ENCODE measurements at regions not wholly inside any gene's neighbourhood (a gene's known extent, or its start where the extent isn't known, plus 50 kb on each side); places are given as distances from the start of the nearest gene placed in this dataset.

GRCh38 chrX:99033226-99033901 is 1376.7 kb downstream of the PCDH19 start (continued):
- TF ChIP-seq HMGXB4 (CRISPR knock-in tag; IDR thresholded peaks at IDR 0.05; ENCODE audit: borderline replicate concordance) (no peak), BHLHE40 (IDR thresholded peaks at IDR 0.05; ENCODE audit: low read depth, low read length) (no peak), FOSL2 (IDR thresholded peaks at IDR 0.05) (no peak), FOSL2 (CRISPR knock-in tag; IDR thresholded peaks at IDR 0.05) (no peak), MAX (IDR thresholded peaks at IDR 0.05) (no peak)

GRCh38 chrX:99010957-99011356 is 1399.1 kb downstream of the PCDH19 start:
- no peaks in the 10 kb centered on the region for H3K9me3 ChIP-seq
- no peak overlapping the region for H3K4me2 ChIP-seq
- DNase-seq (ENCODE audit: low read depth in 1 of 2, low spot score in 1 of 2) (no peak), ATAC-seq (no peak), FAIRE-seq (no peak)
- no peak overlapping the region for H3K27ac ChIP-seq
- H3K4me1 ChIP-seq = no peaks in the 10 kb centered on the region
- no peak for TF ChIP-seq MAZ (IDR thresholded peaks at IDR 0.05; ENCODE audit: borderline replicate concordance, low read depth, low read length)
- no peak for TF ChIP-seq ZC3H11A (IDR thresholded peaks at IDR 0.05)
- TF ChIP-seq CBX8 (IDR thresholded peaks at IDR 0.05) = no peak
- TF ChIP-seq CHD4 (IDR thresholded peaks at IDR 0.05; ENCODE audit: borderline replicate concordance) = no peak
- TF ChIP-seq ZNF302 (CRISPR knock-in tag; IDR thresholded peaks at IDR 0.05) = no peak
- TF ChIP-seq PBX3 (IDR thresholded peaks at IDR 0.05) = no peak
- no peak for TF ChIP-seq PHF8 (IDR thresholded peaks at IDR 0.05; ENCODE audit: borderline replicate concordance, low read depth)
- TF ChIP-seq EP300 (IDR thresholded peaks at IDR 0.05) = no peak
- ChIA-PET CTCF (interaction anchor here (0.7 kb wide), 1 partner anchor 80 kb away, joined by 3 read pairs; no protein-coding TSS in a partner anchor), POLR2A (no interaction called here)
- H3K4me3 ChIP-seq = no peak overlapping the region

- POLR2A ChIA-PET = no interaction called here
- DNase-seq (ENCODE audit: low read depth in 1 of 2, low spot score in 1 of 2) = no peak
- Histone ChIP-seq H3K4me2 (no peak overlapping the region), H3K4me3 (no peak overlapping the region), H3K4me1 (no peaks in the 10 kb centered on the region), H3K27ac (no peak overlapping the region), H3K9me3 (no peaks in the 10 kb centered on the region)
- no peak for ATAC-seq
- TF ChIP-seq ZFP36 (IDR thresholded peaks at IDR 0.05; ENCODE audit: borderline replicate concordance, partially characterized antibody) = no peak
- no peak for TF ChIP-seq JUNB (IDR thresholded peaks at IDR 0.05)
- TF ChIP-seq NFE2L2 (conservative IDR thresholded peaks at IDR 0.05; ENCODE audit: low read length) = no peak
- no peak for TF ChIP-seq POLR2A (IDR thresholded peaks at IDR 0.05; ENCODE audit: low read length)
- TF ChIP-seq HEYL (CRISPR knock-in tag; IDR thresholded peaks at IDR 0.05) = no peak
- no peak for TF ChIP-seq PHF8 (IDR thresholded peaks at IDR 0.05; ENCODE audit: borderline replicate concordance, low read depth)
- no peak for TF ChIP-seq ZSCAN20 (CRISPR knock-in tag; IDR thresholded peaks at IDR 0.05)
- no peak for TF ChIP-seq ZC3H11A (IDR thresholded peaks at IDR 0.05)
- TF ChIP-seq RAD21 (conservative IDR thresholded peaks at IDR 0.05 in 1 of 2, IDR thresholded peaks at IDR 0.05 in 1 of 2) = no peak
- no peak for TF ChIP-seq BHLHE40 (IDR thresholded peaks at IDR 0.05; ENCODE audit: low read depth, low read length)
- no peak for TF ChIP-seq JUN (IDR thresholded peaks at IDR 0.05)
- CTCF ChIA-PET = no interaction called here
- WGBS (ENCODE audit: missing lambda C conversion rate) = 0% methylated on average over 1 of the region's 1 CpG
- no peak for FAIRE-seq
Measured at GRCh38 chrX:99001286-99001685, 1408.8 kb downstream of the PCDH19 start.

- DNase-seq (ENCODE audit: low read depth in 1 of 2, low spot score in 1 of 2) (no peak), FAIRE-seq (no peak), ATAC-seq (no peak)
- H3K4me3 ChIP-seq = no peak overlapping the region
- 40% methylated on average over 2 of the region's 2 CpGs for WGBS (ENCODE audit: missing lambda C conversion rate)
- POLR2A ChIA-PET = no interaction called here
- H3K27ac ChIP-seq = no peak overlapping the region
- no peaks in the 10 kb centered on the region for H3K9me3 ChIP-seq
- CTCF ChIA-PET = no interaction called here
- H3K4me1 ChIP-seq = no peaks in the 10 kb centered on the region
- H3K4me2 ChIP-seq = no peak overlapping the region
- TF ChIP-seq KDM1A (IDR thresholded peaks at IDR 0.05; ENCODE audit: low read depth) = no peak
- TF ChIP-seq HDAC2 (IDR thresholded peaks at IDR 0.05) = no peak
- no peak for TF ChIP-seq RARB (CRISPR knock-in tag; IDR thresholded peaks at IDR 0.05)
- TF ChIP-seq ZFP36 (IDR thresholded peaks at IDR 0.05; ENCODE audit: borderline replicate concordance, partially characterized antibody) = no peak
- TF ChIP-seq HMGXB4 (CRISPR knock-in tag; IDR thresholded peaks at IDR 0.05; ENCODE audit: borderline replicate concordance) = no peak
- TF ChIP-seq TP53 (CRISPR knock-in tag; IDR thresholded peaks at IDR 0.05) = no peak
- TF ChIP-seq FOSL2 (IDR thresholded peaks at IDR 0.05) = no peak
- TF ChIP-seq FOSL2 (CRISPR knock-in tag; IDR thresholded peaks at IDR 0.05) = no peak
- no peak for TF ChIP-seq HOXB13 (CRISPR knock-in tag; IDR thresholded peaks at IDR 0.05; ENCODE audit: low read depth)
- TF ChIP-seq NR3C1 (IDR thresholded peaks at IDR 0.05) = no peak
- TF ChIP-seq BHLHE40 (IDR thresholded peaks at IDR 0.05; ENCODE audit: low read depth, low read length) = no peak
- no peak for TF ChIP-seq RNF2 (IDR thresholded peaks at IDR 0.05; ENCODE audit: borderline replicate concordance, low read depth)
- TF ChIP-seq EHMT2 (IDR thresholded peaks at IDR 0.05; ENCODE audit: low read depth) = no peak
- TF ChIP-seq RCOR1 (IDR thresholded peaks at IDR 0.05; ENCODE audit: low read depth, low read length) = no peak
- no peak for TF ChIP-seq POLR2A (IDR thresholded peaks at IDR 0.05; ENCODE audit: low read length)
Measured at GRCh38 chrX:98962996-98963395, 1447.1 kb downstream of the PCDH19 start.

Measured in A549 (cell line).